OCI-LY1 (cell line): ENCODE measurements at regions not wholly inside any gene's neighbourhood (a gene's known extent, or its start where the extent isn't known, plus 50 kb on each side); places are given as distances from the start of the nearest gene placed in this dataset.
"Not testable (repeated sequence)": the region's sequence is repeated elsewhere in the genome, so short reads cannot be mapped to it uniquely, and the experiment has no call there.

ENCODE experiments used
- EZH2 ChIP-seq: fragments of 200-600 bp; sonication (generic), shearing (Covaris generic); IDR thresholded peaks from 2 replicates; pipeline ENCODE4 v1.8.0; 2017; ENCODE audit warnings: borderline replicate concordance, mixed run types, mild to moderate bottlenecking, antibody characterized with exemption, low read length, moderate library complexity, mixed read lengths
- TF ChIP-seq, protein P1 (sequence below): fragments of 200-600 bp; sonication (generic), shearing (Covaris generic); IDR thresholded peaks from 2 replicates; pipeline ENCODE4 v1.5.1; 2017; ENCODE audit warnings: mild to moderate bottlenecking, antibody characterized with exemption, low read length, moderate library complexity, mixed read lengths

DNA sequence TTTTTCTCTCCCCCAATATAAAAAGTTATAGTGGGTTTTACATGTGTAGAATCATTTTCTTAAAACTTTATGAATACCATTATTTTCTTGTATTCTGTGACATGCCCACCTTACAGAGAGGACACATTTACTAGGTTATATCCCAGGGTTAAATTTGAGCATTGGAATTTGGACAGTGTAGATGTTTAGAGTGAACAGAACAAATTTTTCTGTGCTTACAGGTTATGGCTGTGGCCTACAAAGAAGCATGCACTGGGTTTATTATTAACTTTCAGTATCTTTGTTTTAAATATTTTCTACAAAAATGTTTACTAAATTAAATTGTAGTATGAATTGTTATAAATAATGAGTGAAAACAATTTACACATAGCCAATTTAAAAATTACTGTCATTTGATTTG is 51.3 kb upstream of the TRIM77 start:
- TF ChIP-seq, protein P1, sequence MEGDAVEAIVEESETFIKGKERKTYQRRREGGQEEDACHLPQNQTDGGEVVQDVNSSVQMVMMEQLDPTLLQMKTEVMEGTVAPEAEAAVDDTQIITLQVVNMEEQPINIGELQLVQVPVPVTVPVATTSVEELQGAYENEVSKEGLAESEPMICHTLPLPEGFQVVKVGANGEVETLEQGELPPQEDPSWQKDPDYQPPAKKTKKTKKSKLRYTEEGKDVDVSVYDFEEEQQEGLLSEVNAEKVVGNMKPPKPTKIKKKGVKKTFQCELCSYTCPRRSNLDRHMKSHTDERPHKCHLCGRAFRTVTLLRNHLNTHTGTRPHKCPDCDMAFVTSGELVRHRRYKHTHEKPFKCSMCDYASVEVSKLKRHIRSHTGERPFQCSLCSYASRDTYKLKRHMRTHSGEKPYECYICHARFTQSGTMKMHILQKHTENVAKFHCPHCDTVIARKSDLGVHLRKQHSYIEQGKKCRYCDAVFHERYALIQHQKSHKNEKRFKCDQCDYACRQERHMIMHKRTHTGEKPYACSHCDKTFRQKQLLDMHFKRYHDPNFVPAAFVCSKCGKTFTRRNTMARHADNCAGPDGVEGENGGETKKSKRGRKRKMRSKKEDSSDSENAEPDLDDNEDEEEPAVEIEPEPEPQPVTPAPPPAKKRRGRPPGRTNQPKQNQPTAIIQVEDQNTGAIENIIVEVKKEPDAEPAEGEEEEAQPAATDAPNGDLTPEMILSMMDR, result not testable (repeated sequence)
- TF ChIP-seq EZH2, result not testable (repeated sequence)
